HepG2 (cell line): ENCODE measurements at regions not wholly inside any gene's neighbourhood (a gene's known extent, or its start where the extent isn't known, plus 50 kb on each side); places are given as distances from the start of the nearest gene placed in this dataset.
"Not testable (repeated sequence)": the region's sequence is repeated elsewhere in the genome, so short reads cannot be mapped to it uniquely, and the experiment has no call there.

ENCODE experiments used
- ATAC-seq: fragments of 200-7000 bp; cut with Tn5 transposase; 3 replicates; pipeline ENCODE4 v1.9.1; 2020; ENCODE audit warnings: mild to moderate bottlenecking, moderate library complexity
- BruUV-seq: library from RNA; stranded (reverse); fragments of 400-500 nt; replicated peaks from 2 replicates; lab custom pipeline; 2021; lab: Mats Ljungman, UMichigan
- CTCF ChIA-PET: fragments of 300-600 bp; formaldehyde crosslinking; extraction: SDS; loops from one replicate; lab custom pipeline; 2021; ENCODE audit warnings: low total read pairs, inconsistent platforms, low intra/inter-chr PET ratio; lab: Yijun Ruan, JAX
- POLR2A ChIA-PET: fragments of 350-600 bp; sonication (Branson Sonifier 250); formaldehyde crosslinking; loops from one replicate; lab custom pipeline; 2020; ENCODE audit warnings: antibody characterized with exemption, inconsistent platforms; lab: Yijun Ruan, JAX
- DNase-seq: peaks from one replicate; pipeline ENCODE4 v3.0.0-alpha.2; 2015; ENCODE audit warnings: low spot score
- FAIRE-seq: peaks from 3 replicates; lab custom pipeline; 2011; peaks lifted over from hg19 to GRCh38; lab: Jason Lieb, UNC
- H2AFZ ChIP-seq: one replicate; pipeline ENCODE4 v1.6.1; 2011; ENCODE audit warnings: low read length, inconsistent platforms
- H3K27ac ChIP-seq: fragments of 300-600 bp; 3 replicates; pipeline ENCODE4 v1.8.0; 2011; ENCODE audit warnings: mixed run types, mild to moderate bottlenecking, mixed read lengths, low read length, inconsistent platforms; ENCODE audit not compliant: insufficient read depth; ENCODE audit errors: extremely low read length
- H3K27me3 ChIP-seq, 2 experiments: fragments of 200-600 bp in 1 of 2; 2 replicates in 1 of 2; 3 replicates in 1 of 2; pipeline versions ENCODE4 v1.6.0 to v1.8.0; 2011; ENCODE audit warnings: low read length in 2 of 2, mild to moderate bottlenecking in 2 of 2, moderate library complexity in 2 of 2, inconsistent platforms in 1 of 2; ENCODE audit not compliant: insufficient read depth in 2 of 2, control insufficient read depth in 1 of 2
- H3K36me3 ChIP-seq, 2 experiments: fragments of 200-600 bp in 1 of 2; replicated peaks in 1 of 2; 2 replicates in 1 of 2; 3 replicates in 1 of 2; pipeline versions ENCODE4 v1.5.1 to v1.8.0; 2011; ENCODE audit warnings: low read length in 2 of 2, inconsistent platforms in 1 of 2; ENCODE audit not compliant: insufficient read depth in 2 of 2, control insufficient read depth in 1 of 2
- H3K4me1 ChIP-seq: 2 replicates; pipeline ENCODE4 v1.5.1; 2012; ENCODE audit warnings: low read length, inconsistent platforms; ENCODE audit not compliant: insufficient read depth
- H3K4me2 ChIP-seq: 2 replicates; pipeline ENCODE4 v1.6.0; 2011; ENCODE audit warnings: low read depth, low read length, inconsistent platforms
- H3K4me3 ChIP-seq, 3 experiments: fragments of 200-600 bp in 1 of 3; sonication (generic), shearing (Covaris generic) in 1 of 3; replicated peaks in 1 of 3; 2 replicates each; pipeline ENCODE4 v1.5.1; 2011 to 2016; ENCODE audit warnings: low read length in 3 of 3, inconsistent platforms in 2 of 3, low read depth in 2 of 3, mild to moderate bottlenecking in 2 of 3, control low read depth in 1 of 3, mixed read lengths in 1 of 3; ENCODE audit not compliant: insufficient read depth in 1 of 3
- H3K79me2 ChIP-seq: one replicate; pipeline ENCODE4 v1.6.1; 2011; ENCODE audit warnings: low read length, inconsistent platforms; ENCODE audit not compliant: insufficient read depth
- H3K9ac ChIP-seq: 2 replicates; pipeline ENCODE4 v1.6.0; 2011; ENCODE audit warnings: mild to moderate bottlenecking, low read depth, low read length, inconsistent platforms; ENCODE audit not compliant: insufficient read depth
- H3K9me3 ChIP-seq: 2 replicates; pipeline ENCODE4 v1.5.1; 2012; ENCODE audit warnings: mild to moderate bottlenecking, low read length
- H4K20me1 ChIP-seq: 2 replicates; pipeline ENCODE4 v1.6.0; 2011; ENCODE audit warnings: inconsistent platforms, mild to moderate bottlenecking, low read length, moderate library complexity; ENCODE audit not compliant: insufficient read depth
- FOXC1 ChIP-seq: sonication (generic); formaldehyde crosslinking; IDR thresholded peaks from 2 replicates; pipeline ENCODE4 v1.8.0; 2022; ENCODE audit warnings: mild to moderate bottlenecking, missing genetic modification reagents, borderline replicate concordance
- FOXP1 ChIP-seq, 2 experiments: fragments of 450-650 bp in 1 of 2; IDR thresholded peaks; 2 replicates each; pipeline ENCODE4 v1.6.1; 2017 to 2018; ENCODE audit warnings: antibody characterized with exemption in 1 of 2
- GPN1 ChIP-seq: sonication (generic); formaldehyde crosslinking; IDR thresholded peaks from 2 replicates; pipeline ENCODE4 v1.5.1; 2020; ENCODE audit warnings: missing genetic modification reagents, borderline replicate concordance
- NR2F2 ChIP-seq: IDR thresholded peaks from 2 replicates; pipeline ENCODE4 v1.6.1; 2012; ENCODE audit warnings: low read depth, inconsistent platforms, borderline replicate concordance
- SRSF9 ChIP-seq: fragments of 200-400 bp; formaldehyde crosslinking; IDR thresholded peaks from 2 replicates; pipeline ENCODE4 v1.6.1; 2018; ENCODE audit warnings: borderline replicate concordance, mild to moderate bottlenecking, low read depth, low read length; ENCODE audit not compliant: insufficient read depth, poor library complexity, severe bottlenecking
- ZNF121 ChIP-seq: sonication (generic); formaldehyde crosslinking; IDR thresholded peaks from 2 replicates; pipeline ENCODE4 v1.5.0; 2020; ENCODE audit warnings: mild to moderate bottlenecking, missing genetic modification reagents
- ZNF350 ChIP-seq: sonication (generic); formaldehyde crosslinking; IDR thresholded peaks from 2 replicates; pipeline ENCODE4 v1.4.0; 2020; ENCODE audit warnings: mild to moderate bottlenecking, low read depth, missing genetic modification reagents, borderline replicate concordance
- ZNF589 ChIP-seq: sonication (generic); formaldehyde crosslinking; conservative IDR thresholded peaks from 2 replicates; pipeline ENCODE4 v1.8.0; 2022; ENCODE audit warnings: mild to moderate bottlenecking, moderate library complexity, missing genetic modification reagents
- ZNF766 ChIP-seq: sonication (generic); formaldehyde crosslinking; IDR thresholded peaks from 2 replicates; pipeline ENCODE4 v1.5.0; 2020; ENCODE audit warnings: missing genetic modification reagents, borderline replicate concordance
- WGBS: methylation state at CpG from one replicate; pipeline ENCODE4 v1.1.6; 2017; ENCODE audit warnings: low lambda C conversion rate; 5-methylcytosine and 5-hydroxymethylcytosine counted together
- in situ Hi-C: cut with HindIII; loops from 2 replicates; pipeline ENCODE4 v1.10.0; 2017; ENCODE audit warnings: low pct_unique_long_range_greater_than_20kb; ENCODE audit not compliant: extremely low pct_ligation_motif_present
- intact Hi-C: fragments of 100-400 bp; cut with micrococcal nuclease; formaldehyde crosslinking; loops from one replicate; pipeline ENCODE4 v1.10.0; 2022; ENCODE audit not compliant: unreplicated experiment
- TF ChIP-seq, protein P1 (sequence below): sonication (generic); formaldehyde crosslinking; IDR thresholded peaks from 2 replicates; pipeline ENCODE4 v1.5.1; 2020; ENCODE audit warnings: missing genetic modification reagents, mild to moderate bottlenecking, borderline replicate concordance
- TF ChIP-seq, protein P2 (sequence below): sonication (generic); formaldehyde crosslinking; IDR thresholded peaks from 2 replicates; pipeline ENCODE4 v1.4.0; 2020; ENCODE audit warnings: missing genetic modification reagents
- TF ChIP-seq, protein P3 (sequence below): sonication (generic); formaldehyde crosslinking; IDR thresholded peaks from 2 replicates; pipeline ENCODE4 v1.8.1; 2023; ENCODE audit warnings: mild to moderate bottlenecking, missing genetic modification reagents, borderline replicate concordance
- TF ChIP-seq, protein P4 (sequence below): fragments of 450-650 bp; IDR thresholded peaks from 2 replicates; pipeline ENCODE4 v1.6.1; 2016

DNA sequence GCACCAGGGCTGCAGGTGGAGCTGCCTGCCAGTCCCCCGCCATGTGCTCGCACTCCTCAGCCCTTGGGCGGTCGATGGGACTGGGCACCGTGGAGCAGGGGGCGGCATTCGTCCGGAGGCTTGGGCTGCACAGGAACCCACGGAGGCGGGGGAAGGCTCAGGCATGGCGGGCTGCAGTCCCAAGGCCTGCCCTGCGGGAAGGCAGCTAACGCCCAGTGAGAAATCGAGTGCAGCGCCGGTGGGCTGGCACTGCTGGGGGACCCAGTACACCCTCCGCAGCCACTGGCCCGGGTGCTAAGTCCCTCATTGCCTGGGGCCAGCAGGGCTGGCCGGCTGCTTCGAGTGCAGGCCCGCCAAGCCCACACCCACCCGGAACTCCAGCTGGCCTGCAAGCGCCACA lies 130.5 kb upstream of the RXFP2 start:
- DNase-seq, H3K27me3 ChIP-seq, H3K27ac ChIP-seq, H3K4me3 ChIP-seq, POLR2A ChIA-PET, H2AFZ ChIP-seq, H3K4me2 ChIP-seq, H4K20me1 ChIP-seq, FAIRE-seq, CTCF ChIA-PET, H3K9ac ChIP-seq, H3K4me1 ChIP-seq, BruUV-seq, in situ Hi-C loops, H3K79me2 ChIP-seq, ATAC-seq, intact Hi-C loops, H3K9me3 ChIP-seq, H3K36me3 ChIP-seq: not testable (repeated sequence)
- 60% methylated on average over 1 of the region's 23 CpGs for WGBS

DNA sequence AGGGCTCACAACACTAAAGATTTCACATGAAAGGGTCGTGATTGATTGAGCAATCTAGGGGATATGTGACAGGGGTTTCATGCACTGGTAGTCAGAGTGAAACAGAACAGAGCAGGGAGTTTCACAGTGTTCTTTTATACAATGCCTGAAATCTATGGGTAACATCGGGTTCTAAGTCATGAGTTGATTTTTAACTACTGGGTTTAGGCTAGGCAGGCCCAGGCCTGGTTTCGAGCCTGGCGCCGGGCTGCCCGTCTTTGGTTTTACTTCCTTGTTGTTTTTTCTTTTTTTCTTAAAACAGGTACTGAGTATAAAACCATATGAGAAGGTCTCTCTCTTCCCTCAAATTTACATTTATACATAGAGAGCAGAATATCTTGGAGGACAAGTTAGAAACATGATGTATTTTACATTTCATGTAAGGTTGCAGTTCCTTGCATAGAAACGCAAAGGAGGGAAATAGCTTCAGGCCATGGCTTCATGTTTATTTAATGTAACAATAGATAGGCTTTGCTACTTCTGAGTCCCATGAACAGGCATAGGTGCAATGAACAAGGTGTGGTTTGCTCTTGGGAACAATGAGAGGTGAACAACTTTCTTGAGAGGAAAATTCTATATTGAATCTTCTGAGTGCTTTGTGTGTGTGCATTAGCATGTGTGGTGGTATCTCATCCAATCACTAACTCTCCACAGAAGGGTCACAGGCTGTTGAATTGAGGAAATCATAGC lies 128.9 kb upstream of the RXFP2 start:
- intact Hi-C loops (no loop called here), in situ Hi-C loops (no loop called here)
- no peak overlapping the region for H2AFZ ChIP-seq
- H3K4me3 ChIP-seq: no peak overlapping the region
- ATAC-seq (no peak), DNase-seq (no peak), FAIRE-seq (no peak)
- BruUV-seq: no TSS peak
- H4K20me1 ChIP-seq: no peaks in the 10 kb centered on the region
- H3K36me3 ChIP-seq: no peaks in the 10 kb centered on the region
- H3K9ac ChIP-seq: no peak overlapping the region
- POLR2A ChIA-PET: no interaction called here
- CTCF ChIA-PET: no interaction called here
- no peaks in the 10 kb centered on the region for H3K27me3 ChIP-seq
- H3K9me3 ChIP-seq: no peaks in the 10 kb centered on the region
- no peak overlapping the region for H3K4me2 ChIP-seq
- H3K27ac ChIP-seq: no peak overlapping the region
- 61% methylated on average over 7 of the region's 7 CpGs for WGBS
- H3K4me1 ChIP-seq: no peaks in the 10 kb centered on the region
- H3K79me2 ChIP-seq: no peaks in the 10 kb centered on the region
- TF ChIP-seq, protein P1, sequence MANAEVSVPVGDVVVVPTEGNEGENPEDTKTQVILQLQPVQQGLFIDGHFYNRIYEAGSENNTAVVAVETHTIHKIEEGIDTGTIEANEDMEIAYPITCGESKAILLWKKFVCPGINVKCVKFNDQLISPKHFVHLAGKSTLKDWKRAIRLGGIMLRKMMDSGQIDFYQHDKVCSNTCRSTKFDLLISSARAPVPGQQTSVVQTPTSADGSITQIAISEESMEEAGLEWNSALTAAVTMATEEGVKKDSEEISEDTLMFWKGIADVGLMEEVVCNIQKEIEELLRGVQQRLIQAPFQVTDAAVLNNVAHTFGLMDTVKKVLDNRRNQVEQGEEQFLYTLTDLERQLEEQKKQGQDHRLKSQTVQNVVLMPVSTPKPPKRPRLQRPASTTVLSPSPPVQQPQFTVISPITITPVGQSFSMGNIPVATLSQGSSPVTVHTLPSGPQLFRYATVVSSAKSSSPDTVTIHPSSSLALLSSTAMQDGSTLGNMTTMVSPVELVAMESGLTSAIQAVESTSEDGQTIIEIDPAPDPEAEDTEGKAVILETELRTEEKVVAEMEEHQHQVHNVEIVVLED: no peak
- TF ChIP-seq FOXP1 (IDR thresholded peaks at IDR 0.05) (no peak), FOXP1 (CRISPR knock-in tag; IDR thresholded peaks at IDR 0.05) (no peak), NR2F2 (no peak), FOXC1 (no peak), ZNF121 (CRISPR knock-in tag) (no peak), ZNF589 (CRISPR knock-in tag) (no peak), SRSF9 (no peak), GPN1 (CRISPR knock-in tag) (no peak), ZNF350 (no peak), ZNF766 (CRISPR knock-in tag) (no peak)
- TF ChIP-seq, protein P2, sequence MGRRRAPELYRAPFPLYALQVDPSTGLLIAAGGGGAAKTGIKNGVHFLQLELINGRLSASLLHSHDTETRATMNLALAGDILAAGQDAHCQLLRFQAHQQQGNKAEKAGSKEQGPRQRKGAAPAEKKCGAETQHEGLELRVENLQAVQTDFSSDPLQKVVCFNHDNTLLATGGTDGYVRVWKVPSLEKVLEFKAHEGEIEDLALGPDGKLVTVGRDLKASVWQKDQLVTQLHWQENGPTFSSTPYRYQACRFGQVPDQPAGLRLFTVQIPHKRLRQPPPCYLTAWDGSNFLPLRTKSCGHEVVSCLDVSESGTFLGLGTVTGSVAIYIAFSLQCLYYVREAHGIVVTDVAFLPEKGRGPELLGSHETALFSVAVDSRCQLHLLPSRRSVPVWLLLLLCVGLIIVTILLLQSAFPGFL: no peak
- TF ChIP-seq, protein P3, sequence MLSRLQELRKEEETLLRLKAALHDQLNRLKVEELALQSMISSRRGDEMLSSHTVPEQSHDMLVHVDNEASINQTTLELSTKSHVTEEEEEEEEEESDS (CRISPR knock-in tag): no peak
- TF ChIP-seq, protein P4, sequence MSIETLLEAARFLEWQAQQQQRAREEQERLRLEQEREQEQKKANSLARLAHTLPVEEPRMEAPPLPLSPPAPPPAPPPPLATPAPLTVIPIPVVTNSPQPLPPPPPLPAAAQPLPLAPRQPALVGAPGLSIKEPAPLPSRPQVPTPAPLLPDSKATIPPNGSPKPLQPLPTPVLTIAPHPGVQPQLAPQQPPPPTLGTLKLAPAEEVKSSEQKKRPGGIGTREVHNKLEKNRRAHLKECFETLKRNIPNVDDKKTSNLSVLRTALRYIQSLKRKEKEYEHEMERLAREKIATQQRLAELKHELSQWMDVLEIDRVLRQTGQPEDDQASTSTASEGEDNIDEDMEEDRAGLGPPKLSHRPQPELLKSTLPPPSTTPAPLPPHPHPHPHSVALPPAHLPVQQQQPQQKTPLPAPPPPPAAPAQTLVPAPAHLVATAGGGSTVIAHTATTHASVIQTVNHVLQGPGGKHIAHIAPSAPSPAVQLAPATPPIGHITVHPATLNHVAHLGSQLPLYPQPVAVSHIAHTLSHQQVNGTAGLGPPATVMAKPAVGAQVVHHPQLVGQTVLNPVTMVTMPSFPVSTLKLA: no peak
